ENCODE measurements at regions not wholly inside any gene's neighbourhood (a gene's known extent, or its start where the extent isn't known, plus 50 kb on each side); places are given as distances from the start of the nearest gene placed in this dataset.

GRCh38 chr21:23740463-23740862 is 1866.8 kb downstream of the MRPL39 start:
- DNase-seq (ENCODE audit: low read depth in 6 of 9, low spot score in 9 of 9): no peak
- Histone ChIP-seq H3K4me1 (ENCODE audit: control insufficient read depth in 2 of 2, insufficient read depth in 2 of 2, low read length in 2 of 2) (no peaks in the 10 kb centered on the region), H3K9me3 (ENCODE audit: control insufficient read depth in 2 of 2, insufficient read depth in 1 of 2, low read length in 1 of 2) (no peaks in the 10 kb centered on the region), H3K36me3 (ENCODE audit: control insufficient read depth in 2 of 2, insufficient read depth in 2 of 2, low read length in 1 of 2) (no peaks in the 10 kb centered on the region), H3K27ac (ENCODE audit: low read depth in 1 of 2, low read length in 1 of 2) (no peak overlapping the region), H3K4me3 (ENCODE audit: low read length in 2 of 2) (no peak overlapping the region), H3K27me3 (ENCODE audit: control insufficient read depth in 2 of 2, insufficient read depth in 1 of 2, low read length in 1 of 2) (no peaks in the 10 kb centered on the region)
- WGBS: 83% methylated on average over 5 of the region's 5 CpGs

- no peak overlapping the region for H3K4me3 ChIP-seq (ENCODE audit: low read length in 2 of 2)
- H3K4me1 ChIP-seq (ENCODE audit: control insufficient read depth in 2 of 2, insufficient read depth in 2 of 2, low read length in 2 of 2): no peaks in the 10 kb centered on the region
- WGBS: 97% methylated on average over 1 of the region's 1 CpG
- H3K27me3 ChIP-seq (ENCODE audit: control insufficient read depth in 2 of 2, insufficient read depth in 1 of 2, low read length in 1 of 2): no peaks in the 10 kb centered on the region
- no peak overlapping the region for H3K27ac ChIP-seq (ENCODE audit: low read depth in 1 of 2, low read length in 1 of 2)
- no peaks in the 10 kb centered on the region for H3K9me3 ChIP-seq (ENCODE audit: control insufficient read depth in 2 of 2, insufficient read depth in 1 of 2, low read length in 1 of 2)
- no peak for DNase-seq (ENCODE audit: low read depth in 6 of 9, low spot score in 9 of 9)
- H3K36me3 ChIP-seq (ENCODE audit: control insufficient read depth in 2 of 2, insufficient read depth in 2 of 2, low read length in 1 of 2): no peaks in the 10 kb centered on the region
These were observed 1874.5 kb downstream of the MRPL39 start for GRCh38 chr21:23732776-23733175.

GRCh38 chr21:23729331-23729730 is 1878.0 kb downstream of the MRPL39 start:
- Histone ChIP-seq H3K4me3 (ENCODE audit: low read length in 2 of 2) (no peak overlapping the region), H3K9me3 (ENCODE audit: control insufficient read depth in 2 of 2, insufficient read depth in 1 of 2, low read length in 1 of 2) (no peaks in the 10 kb centered on the region), H3K36me3 (ENCODE audit: control insufficient read depth in 2 of 2, insufficient read depth in 2 of 2, low read length in 1 of 2) (no peaks in the 10 kb centered on the region), H3K27me3 (ENCODE audit: control insufficient read depth in 2 of 2, insufficient read depth in 1 of 2, low read length in 1 of 2) (no peaks in the 10 kb centered on the region), H3K27ac (ENCODE audit: low read depth in 1 of 2, low read length in 1 of 2) (no peak overlapping the region), H3K4me1 (ENCODE audit: control insufficient read depth in 2 of 2, insufficient read depth in 2 of 2, low read length in 2 of 2) (no peaks in the 10 kb centered on the region)
- no peak for DNase-seq (ENCODE audit: low read depth in 6 of 9, low spot score in 9 of 9)
- WGBS: 90% methylated on average over 2 of the region's 2 CpGs

GRCh38 chr21:23725576-23725975 is 1881.7 kb downstream of the MRPL39 start:
- 91% methylated on average over 3 of the region's 3 CpGs for WGBS
- H3K27ac ChIP-seq (ENCODE audit: low read depth in 1 of 2, low read length in 1 of 2): no peak overlapping the region
- H3K27me3 ChIP-seq (ENCODE audit: control insufficient read depth in 2 of 2, insufficient read depth in 1 of 2, low read length in 1 of 2): no peaks in the 10 kb centered on the region
- no peak for DNase-seq (ENCODE audit: low read depth in 6 of 9, low spot score in 9 of 9)
- no peaks in the 10 kb centered on the region for H3K9me3 ChIP-seq (ENCODE audit: control insufficient read depth in 2 of 2, insufficient read depth in 1 of 2, low read length in 1 of 2)
- H3K4me3 ChIP-seq (ENCODE audit: low read length in 2 of 2): no peak overlapping the region
- no peaks in the 10 kb centered on the region for H3K4me1 ChIP-seq (ENCODE audit: control insufficient read depth in 2 of 2, insufficient read depth in 2 of 2, low read length in 2 of 2)
- H3K36me3 ChIP-seq (ENCODE audit: control insufficient read depth in 2 of 2, insufficient read depth in 2 of 2, low read length in 1 of 2): no peaks in the 10 kb centered on the region

GRCh38 chr21:23718446-23719285 is 1888.6 kb downstream of the MRPL39 start:
- H3K36me3 ChIP-seq (ENCODE audit: control insufficient read depth in 2 of 2, insufficient read depth in 2 of 2, low read length in 1 of 2): no peaks in the 10 kb centered on the region
- H3K27me3 ChIP-seq (ENCODE audit: control insufficient read depth in 2 of 2, insufficient read depth in 1 of 2, low read length in 1 of 2): no peaks in the 10 kb centered on the region
- no peak for DNase-seq (ENCODE audit: low read depth in 6 of 9, low spot score in 9 of 9)
- no peak overlapping the region for H3K4me3 ChIP-seq (ENCODE audit: low read length in 2 of 2)
- H3K27ac ChIP-seq (ENCODE audit: low read depth in 1 of 2, low read length in 1 of 2): no peak overlapping the region
- H3K4me1 ChIP-seq (ENCODE audit: control insufficient read depth in 2 of 2, insufficient read depth in 2 of 2, low read length in 2 of 2): no peaks in the 10 kb centered on the region
- WGBS: 82% methylated on average over 6 of the region's 6 CpGs
- H3K9me3 ChIP-seq (ENCODE audit: control insufficient read depth in 2 of 2, insufficient read depth in 1 of 2, low read length in 1 of 2): no peaks in the 10 kb centered on the region

- H3K27ac ChIP-seq (ENCODE audit: low read depth in 1 of 2, low read length in 1 of 2): no peak overlapping the region
- H3K27me3 ChIP-seq (ENCODE audit: control insufficient read depth in 2 of 2, insufficient read depth in 1 of 2, low read length in 1 of 2): no peaks in the 10 kb centered on the region
- H3K4me3 ChIP-seq (ENCODE audit: low read length in 2 of 2): no peak overlapping the region
- no peaks in the 10 kb centered on the region for H3K9me3 ChIP-seq (ENCODE audit: control insufficient read depth in 2 of 2, insufficient read depth in 1 of 2, low read length in 1 of 2)
- no peaks in the 10 kb centered on the region for H3K36me3 ChIP-seq (ENCODE audit: control insufficient read depth in 2 of 2, insufficient read depth in 2 of 2, low read length in 1 of 2)
- 81% methylated on average over 1 of the region's 1 CpG for WGBS
- DNase-seq (ENCODE audit: low read depth in 6 of 9, low spot score in 9 of 9): no peak
- no peaks in the 10 kb centered on the region for H3K4me1 ChIP-seq (ENCODE audit: control insufficient read depth in 2 of 2, insufficient read depth in 2 of 2, low read length in 2 of 2)
These were observed 1895.1 kb downstream of the MRPL39 start for GRCh38 chr21:23712166-23712565.

- 92% methylated on average over 2 of the region's 2 CpGs for WGBS
- H3K4me3 ChIP-seq (ENCODE audit: low read length in 2 of 2): no peak overlapping the region
- H3K4me1 ChIP-seq (ENCODE audit: control insufficient read depth in 2 of 2, insufficient read depth in 2 of 2, low read length in 2 of 2): no peaks in the 10 kb centered on the region
- H3K27me3 ChIP-seq (ENCODE audit: control insufficient read depth in 2 of 2, insufficient read depth in 1 of 2, low read length in 1 of 2): no peaks in the 10 kb centered on the region
- H3K9me3 ChIP-seq (ENCODE audit: control insufficient read depth in 2 of 2, insufficient read depth in 1 of 2, low read length in 1 of 2): no peaks in the 10 kb centered on the region
- H3K27ac ChIP-seq (ENCODE audit: low read depth in 1 of 2, low read length in 1 of 2): no peak overlapping the region
- no peak for DNase-seq (ENCODE audit: low read depth in 6 of 9, low spot score in 9 of 9)
- no peaks in the 10 kb centered on the region for H3K36me3 ChIP-seq (ENCODE audit: control insufficient read depth in 2 of 2, insufficient read depth in 2 of 2, low read length in 1 of 2)
These were observed 1900.8 kb downstream of the MRPL39 start for GRCh38 chr21:23706431-23706830.

GRCh38 chr21:23699402-23699801 is 1907.9 kb downstream of the MRPL39 start:
- DNase-seq (ENCODE audit: low read depth in 6 of 9, low spot score in 9 of 9): no peak
- WGBS: 96% methylated on average over 2 of the region's 2 CpGs
- Histone ChIP-seq H3K4me1 (ENCODE audit: control insufficient read depth in 2 of 2, insufficient read depth in 2 of 2, low read length in 2 of 2) (no peaks in the 10 kb centered on the region), H3K27ac (ENCODE audit: low read depth in 1 of 2, low read length in 1 of 2) (no peak overlapping the region), H3K4me3 (ENCODE audit: low read length in 2 of 2) (no peak overlapping the region), H3K27me3 (ENCODE audit: control insufficient read depth in 2 of 2, insufficient read depth in 1 of 2, low read length in 1 of 2) (no peaks in the 10 kb centered on the region), H3K36me3 (ENCODE audit: control insufficient read depth in 2 of 2, insufficient read depth in 2 of 2, low read length in 1 of 2) (no peaks in the 10 kb centered on the region), H3K9me3 (ENCODE audit: control insufficient read depth in 2 of 2, insufficient read depth in 1 of 2, low read length in 1 of 2) (peaks cover 0 to 6% of the 10 kb centered on the region in 2 donors)

GRCh38 chr21:23698619-23699018 is 1908.7 kb downstream of the MRPL39 start:
- Histone ChIP-seq H3K27me3 (ENCODE audit: control insufficient read depth in 2 of 2, insufficient read depth in 1 of 2, low read length in 1 of 2) (no peaks in the 10 kb centered on the region), H3K9me3 (ENCODE audit: control insufficient read depth in 2 of 2, insufficient read depth in 1 of 2, low read length in 1 of 2) (peaks cover 0 to 6% of the 10 kb centered on the region in 2 donors), H3K4me3 (ENCODE audit: low read length in 2 of 2) (no peak overlapping the region), H3K27ac (ENCODE audit: low read depth in 1 of 2, low read length in 1 of 2) (no peak overlapping the region), H3K4me1 (ENCODE audit: control insufficient read depth in 2 of 2, insufficient read depth in 2 of 2, low read length in 2 of 2) (no peaks in the 10 kb centered on the region), H3K36me3 (ENCODE audit: control insufficient read depth in 2 of 2, insufficient read depth in 2 of 2, low read length in 1 of 2) (no peaks in the 10 kb centered on the region)
- WGBS: 93% methylated on average over 1 of the region's 1 CpG
- DNase-seq (ENCODE audit: low read depth in 6 of 9, low spot score in 9 of 9): no peak
